GM21526 (cell line): ENCODE measurements at regions not wholly inside any gene's neighbourhood (a gene's known extent, or its start where the extent isn't known, plus 50 kb on each side); places are given as distances from the start of the nearest gene placed in this dataset.

Experiments used
- ATAC-seq: cut with Tn5 transposase; IDR thresholded peaks from one replicate; pipeline ENCODE4 v1.9.1; 2021; ENCODE audit warnings: moderate library complexity; ENCODE audit not compliant: unreplicated experiment, low FRiP score

DNA sequence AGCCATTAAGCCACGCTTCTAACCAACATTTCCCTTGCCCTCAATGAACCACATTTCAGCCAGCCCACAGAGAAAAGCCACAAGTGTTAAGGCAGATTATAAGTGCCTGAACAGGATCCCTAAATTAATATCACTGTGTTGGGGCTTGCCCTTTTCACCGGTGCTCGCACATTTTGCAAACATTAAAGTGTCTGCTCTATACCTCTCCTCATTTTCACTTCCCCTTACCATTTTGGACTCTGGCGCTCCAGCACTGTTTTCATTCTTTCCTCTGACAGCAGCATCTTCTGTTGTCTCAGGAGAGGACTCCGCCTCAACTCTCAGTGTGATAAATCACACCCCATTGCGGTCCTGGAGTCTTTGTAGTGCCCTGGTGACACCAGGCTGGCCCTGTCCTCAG lies 274.2 kb downstream of the BAMBI start:
- no peak for ATAC-seq

DNA sequence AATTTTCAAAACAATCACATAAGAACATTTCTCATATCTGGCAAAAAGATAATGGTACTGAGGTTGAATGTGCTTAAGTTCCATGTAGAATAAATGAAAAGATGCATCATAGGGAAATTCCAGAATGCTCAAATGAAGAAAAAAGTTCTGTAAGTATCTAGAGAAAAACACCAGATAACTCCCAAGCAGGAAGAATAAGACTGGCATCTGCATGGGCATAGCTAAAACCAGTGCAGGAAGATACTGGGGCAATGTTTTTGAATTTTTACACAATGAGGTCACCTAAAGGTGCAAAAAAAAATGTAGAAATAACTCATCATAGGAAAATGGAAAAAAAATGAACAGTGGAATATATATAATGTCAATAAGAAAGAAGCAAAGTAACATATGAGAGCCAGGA lies 275.2 kb downstream of the BAMBI start:
- no peak for ATAC-seq

DNA sequence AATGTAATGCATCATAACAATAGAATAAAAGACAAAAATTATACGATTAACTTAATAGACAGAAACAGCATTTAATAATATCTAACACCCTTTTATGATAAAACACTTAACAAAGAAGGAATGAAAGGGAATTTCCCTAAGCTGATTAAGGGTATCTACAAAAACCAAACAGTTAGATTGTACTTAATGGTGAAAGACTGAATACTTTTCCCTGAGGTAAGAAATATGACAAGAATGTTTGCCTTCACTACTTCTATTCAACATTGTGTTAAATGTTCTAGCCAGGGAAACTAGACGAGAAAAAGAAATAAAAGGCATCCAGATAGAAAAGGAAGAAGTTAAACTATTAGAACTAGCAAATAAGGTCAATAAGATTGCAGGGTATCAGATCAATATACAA lies 276.9 kb downstream of the BAMBI start:
- no peak for ATAC-seq

DNA sequence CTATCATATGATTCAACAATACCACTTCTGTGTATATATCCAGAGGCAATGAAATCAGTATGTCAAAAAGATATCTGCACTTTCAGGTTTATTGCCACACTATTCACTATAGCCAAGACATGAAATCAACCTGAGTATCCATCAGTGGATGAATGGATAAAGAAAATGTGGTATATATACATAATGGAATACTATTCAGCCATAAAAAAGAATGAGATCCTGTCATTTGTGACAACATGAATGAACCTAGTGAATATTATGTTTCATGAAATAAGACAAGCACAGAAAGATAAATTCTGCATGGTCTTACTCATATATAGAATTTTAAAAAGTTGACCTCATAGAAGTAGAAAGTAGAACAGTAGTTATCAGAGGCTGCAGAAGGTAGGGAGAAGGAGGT lies 281.1 kb downstream of the BAMBI start:
- no peak for ATAC-seq

DNA sequence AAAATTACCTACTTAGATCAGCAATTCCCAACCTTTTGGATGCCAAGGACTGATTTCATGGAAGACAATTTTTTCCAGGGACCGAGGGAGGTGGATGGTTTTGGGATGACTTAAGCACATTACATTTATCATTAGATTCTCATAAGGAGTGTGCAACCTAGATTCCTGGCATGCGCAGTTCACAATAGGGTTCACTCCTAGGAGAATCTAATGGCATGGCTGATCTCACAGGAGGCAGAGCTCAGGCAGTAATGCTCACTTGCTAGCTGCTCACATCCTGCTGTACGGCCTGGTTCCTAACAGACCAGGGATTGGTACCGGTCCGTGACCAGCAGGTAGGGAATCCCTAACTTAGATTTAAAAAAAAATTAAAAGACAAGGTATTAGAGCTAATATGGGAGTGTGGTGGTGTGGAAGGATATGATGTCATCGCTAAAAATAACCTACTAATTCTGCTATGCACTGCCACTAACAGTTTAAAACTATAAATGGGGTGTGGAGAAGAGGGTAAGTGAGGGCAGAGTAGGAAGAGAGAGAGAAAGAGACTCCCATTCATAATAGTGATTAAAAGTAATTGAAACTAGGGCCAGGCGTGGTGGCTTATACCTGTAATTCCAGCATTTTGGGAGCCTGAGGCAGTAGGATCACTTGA lies 282.7 kb downstream of the BAMBI start:
- no peak for ATAC-seq

DNA sequence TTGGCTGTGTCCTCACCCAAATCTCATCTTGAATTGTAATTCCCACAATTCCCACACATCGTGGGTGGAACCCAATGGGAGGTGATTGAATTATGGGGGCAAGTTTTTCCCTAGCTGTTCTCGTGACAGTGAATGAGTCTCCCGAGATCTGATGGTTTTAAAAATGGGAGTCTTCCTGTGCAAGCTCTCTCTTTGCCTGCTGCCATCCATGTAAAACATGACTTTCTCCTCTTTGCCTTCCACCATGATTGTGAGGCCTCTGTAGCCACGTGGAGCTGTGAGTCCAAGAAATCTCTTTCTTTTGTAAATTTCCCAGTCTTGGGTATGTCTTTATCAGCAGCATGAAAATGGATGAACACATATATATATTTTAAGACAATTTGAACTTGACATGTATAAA lies 285.4 kb downstream of the BAMBI start:
- no peak for ATAC-seq

DNA sequence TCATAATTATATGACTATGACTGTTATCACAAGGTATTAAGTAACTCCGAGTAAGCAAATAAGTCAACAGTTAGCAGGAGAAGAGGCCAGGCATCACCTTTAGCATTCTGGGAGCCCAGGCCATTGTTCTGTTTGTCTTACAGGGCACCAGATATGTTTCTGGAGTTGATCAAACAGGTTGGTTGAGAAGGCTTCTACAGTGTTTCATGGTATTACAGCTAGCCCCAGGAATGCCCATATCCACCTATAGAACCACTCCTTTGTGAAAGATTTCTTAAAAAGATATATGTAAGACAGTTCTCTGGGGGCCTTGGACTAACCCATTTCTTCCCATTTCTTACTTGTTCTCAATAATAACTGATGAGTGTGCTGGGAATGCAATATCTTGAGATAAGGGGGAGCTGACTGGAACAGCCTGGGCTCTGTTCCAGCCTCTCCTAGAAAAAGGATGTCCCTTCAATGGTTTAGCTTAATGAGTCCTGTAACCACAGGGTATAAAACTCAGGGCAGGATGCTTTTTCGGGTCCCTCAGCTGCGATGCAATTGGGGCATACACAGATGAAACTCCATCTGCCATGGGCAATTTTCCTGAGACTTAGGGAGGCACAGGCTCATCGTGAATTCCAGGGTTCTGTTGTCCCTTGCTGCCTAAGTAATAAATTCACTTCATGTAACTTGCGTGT lies 286.4 kb downstream of the BAMBI start:
- ATAC-seq = no peak

DNA sequence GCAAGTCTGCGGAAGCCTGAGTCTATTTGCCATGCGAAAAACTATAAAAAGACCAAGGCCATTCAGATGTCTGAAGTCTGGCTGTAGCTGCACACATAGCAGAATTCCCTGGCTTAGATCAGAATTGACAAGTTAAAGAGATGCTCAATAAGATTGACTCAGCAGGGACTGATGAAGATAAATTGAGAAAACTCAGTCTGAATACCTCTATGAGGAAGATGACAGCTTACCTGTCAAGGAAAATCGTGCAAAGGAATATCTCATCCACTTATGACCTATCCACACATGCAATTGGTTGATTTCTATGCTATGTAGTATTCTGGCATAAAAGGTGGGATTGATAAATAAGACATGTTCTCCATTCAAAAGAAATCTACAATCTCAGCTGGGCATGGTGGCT lies 288.6 kb downstream of the BAMBI start:
- no peak for ATAC-seq

DNA sequence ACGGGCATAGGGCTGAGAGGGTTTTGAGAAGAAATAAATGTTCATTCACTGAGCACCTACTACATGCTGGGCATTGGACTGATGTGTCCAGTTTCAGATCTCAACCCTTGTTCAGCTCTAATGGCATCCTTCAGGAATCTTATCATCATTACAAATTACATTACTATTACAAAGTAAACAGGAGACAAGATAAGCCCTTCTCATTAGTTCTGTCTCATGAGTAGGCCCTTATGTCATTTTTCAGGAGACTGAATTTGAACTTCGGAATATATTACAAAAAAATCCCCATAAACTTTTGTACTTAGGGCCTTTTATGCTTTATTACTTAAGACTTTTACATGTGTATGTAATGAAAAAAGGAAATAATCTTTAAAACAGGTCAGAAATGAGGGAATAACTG lies 289.7 kb downstream of the BAMBI start:
- no peak for ATAC-seq

DNA sequence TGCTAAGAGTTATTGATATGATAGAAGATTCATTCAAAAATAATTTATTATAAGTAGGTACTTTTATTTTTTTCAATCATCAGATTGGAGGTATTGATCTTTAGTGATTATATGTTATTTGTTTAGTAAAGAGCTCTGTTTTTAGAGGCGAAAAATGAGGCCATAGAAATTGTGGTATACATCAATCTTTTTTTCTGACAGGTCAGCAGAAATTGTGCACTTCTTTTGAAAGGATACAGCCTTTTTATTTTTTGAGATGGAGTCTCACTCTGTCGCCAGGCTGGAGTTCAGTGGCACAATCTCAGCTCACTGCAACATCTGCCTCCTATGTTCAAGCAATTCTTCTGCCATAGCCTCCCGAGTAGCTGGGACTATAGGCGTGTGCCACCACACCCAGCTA lies 292.1 kb downstream of the BAMBI start:
- no peak for ATAC-seq

DNA sequence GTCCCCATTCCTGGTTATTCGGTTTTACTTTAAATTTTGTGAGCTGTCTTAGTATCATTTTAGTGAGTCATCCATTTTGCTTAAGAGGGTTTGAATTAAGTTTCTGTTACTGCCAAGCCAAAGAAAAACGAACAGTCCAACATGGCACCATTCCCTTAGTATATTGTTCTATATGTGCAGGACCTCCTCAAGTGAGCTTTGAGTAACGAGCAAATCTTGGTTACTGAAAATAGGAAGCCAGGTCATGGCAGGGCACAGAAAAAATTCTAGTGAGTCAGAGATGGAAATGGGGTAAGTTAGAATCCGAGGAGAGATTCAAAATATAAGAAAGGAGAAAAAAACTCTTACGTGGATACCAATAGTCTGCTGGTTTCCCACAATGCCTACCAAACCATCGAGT lies 292.9 kb downstream of the BAMBI start:
- no peak for ATAC-seq

DNA sequence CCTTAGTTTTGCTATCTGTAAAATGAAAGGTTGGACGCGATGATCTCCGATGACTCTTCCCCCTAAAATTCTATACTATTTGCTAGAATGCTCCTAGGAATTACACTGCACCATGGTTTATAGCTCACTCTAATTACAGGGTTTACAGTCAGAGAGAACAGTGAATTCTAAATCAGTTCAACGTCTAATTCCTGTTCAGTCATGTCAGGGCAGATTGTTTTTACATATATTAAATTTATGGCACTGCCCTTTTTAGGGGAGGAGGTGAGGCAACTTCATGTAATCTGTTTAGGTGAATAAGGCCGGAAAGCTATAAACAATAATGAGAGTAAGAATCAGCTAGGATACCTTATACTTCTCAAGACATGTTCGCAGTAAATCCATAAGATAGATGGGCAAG lies 293.9 kb downstream of the BAMBI start:
- ATAC-seq = no peak

DNA sequence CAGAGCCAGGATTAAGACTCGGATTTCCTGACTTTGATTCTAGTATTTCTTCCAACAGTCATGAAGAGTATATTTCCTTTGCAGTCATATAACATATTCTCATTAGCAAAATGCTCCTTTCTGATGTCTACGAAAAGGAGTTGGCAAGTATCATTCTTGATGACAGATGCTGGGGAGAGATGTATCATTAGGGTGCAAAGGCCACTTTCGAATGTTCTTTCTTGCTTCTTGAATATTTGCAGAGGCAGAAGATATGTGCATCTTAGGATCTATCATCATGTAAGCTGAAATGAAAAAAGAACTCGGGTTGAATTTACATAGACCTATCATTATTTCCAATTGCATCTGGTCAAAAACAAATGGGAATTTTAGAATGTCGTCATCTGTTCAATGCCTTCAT lies 294.4 kb downstream of the BAMBI start:
- ATAC-seq = no peak

DNA sequence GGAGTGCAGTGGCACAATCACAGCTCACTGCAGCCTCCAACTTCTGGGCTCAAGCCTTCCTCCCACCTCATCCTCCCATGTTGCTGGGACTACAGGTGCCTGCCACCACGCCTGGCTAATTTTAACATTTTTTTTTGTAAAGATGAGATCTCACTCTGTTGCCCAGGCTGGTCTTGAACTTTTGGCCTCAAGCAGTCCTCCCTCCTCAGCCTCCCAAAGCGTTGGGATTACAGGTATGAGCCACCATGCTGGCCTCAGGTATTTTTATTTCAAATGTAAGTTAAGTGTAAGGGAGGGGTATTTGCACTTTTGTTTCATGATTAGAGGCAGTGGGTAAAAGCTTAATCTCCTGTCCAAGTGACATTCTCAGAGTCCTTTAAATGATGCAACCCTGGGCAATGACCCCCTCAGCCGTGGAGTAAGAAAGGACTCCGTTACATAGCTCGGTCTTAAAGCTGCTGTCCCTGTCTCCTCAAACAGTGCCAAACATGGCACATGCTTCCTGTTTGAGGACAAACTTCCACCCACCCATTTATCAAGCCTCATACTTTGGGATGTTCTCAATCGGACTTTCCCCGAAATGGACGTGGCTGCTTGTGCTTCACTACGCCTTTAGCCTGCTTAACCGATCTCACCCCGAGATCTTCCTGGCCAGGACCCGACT lies 296.1 kb downstream of the BAMBI start:
- ATAC-seq = no peak

DNA sequence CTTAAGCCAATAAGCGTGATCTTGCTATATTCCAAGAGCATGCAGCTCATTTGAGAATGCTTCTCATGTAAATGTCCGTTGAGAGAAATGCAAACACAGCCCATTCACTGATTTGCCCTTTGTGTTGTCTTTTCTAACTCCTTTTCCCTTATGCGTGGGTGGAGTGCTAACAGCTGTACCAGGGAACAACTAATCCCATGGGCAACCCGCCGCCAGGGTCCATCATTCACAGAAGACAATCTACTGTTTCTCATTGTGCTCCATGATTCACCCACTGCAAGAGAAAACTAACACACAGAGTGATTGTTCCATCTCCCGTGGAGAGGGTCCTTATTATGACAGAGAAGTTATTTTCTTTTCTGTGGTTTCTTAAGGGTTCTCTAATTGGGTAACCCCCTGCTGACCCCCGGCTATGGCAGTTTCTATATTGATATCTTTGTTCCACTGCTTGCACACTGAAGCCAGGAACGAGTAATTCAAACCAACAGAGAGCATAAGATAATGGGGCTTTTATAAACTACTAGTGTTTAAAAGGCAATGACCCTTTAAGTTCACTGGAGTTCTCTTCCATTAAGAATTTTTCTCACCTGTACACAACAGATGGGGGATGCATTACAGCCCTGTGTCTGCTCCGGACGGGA lies 298.7 kb downstream of the BAMBI start:
- ATAC-seq = no peak

DNA sequence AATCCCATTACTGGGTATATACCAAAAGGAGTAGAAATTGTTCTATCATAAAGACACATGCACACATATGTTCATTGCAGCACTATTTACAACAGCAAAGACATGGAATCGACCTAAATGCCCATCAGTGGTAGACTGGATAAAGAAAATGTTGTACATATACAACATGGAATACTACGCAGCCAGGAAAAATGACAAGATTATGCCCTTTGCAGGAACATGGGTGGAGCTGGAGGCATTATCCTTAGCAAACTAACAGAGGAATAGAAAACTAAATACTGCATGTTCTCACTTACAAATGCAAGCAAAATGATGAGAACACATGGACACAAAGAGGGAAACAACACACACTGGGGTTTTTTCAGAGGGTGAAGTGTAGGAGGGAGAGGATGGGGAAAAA lies 300.2 kb downstream of the BAMBI start:
- no peak for ATAC-seq

DNA sequence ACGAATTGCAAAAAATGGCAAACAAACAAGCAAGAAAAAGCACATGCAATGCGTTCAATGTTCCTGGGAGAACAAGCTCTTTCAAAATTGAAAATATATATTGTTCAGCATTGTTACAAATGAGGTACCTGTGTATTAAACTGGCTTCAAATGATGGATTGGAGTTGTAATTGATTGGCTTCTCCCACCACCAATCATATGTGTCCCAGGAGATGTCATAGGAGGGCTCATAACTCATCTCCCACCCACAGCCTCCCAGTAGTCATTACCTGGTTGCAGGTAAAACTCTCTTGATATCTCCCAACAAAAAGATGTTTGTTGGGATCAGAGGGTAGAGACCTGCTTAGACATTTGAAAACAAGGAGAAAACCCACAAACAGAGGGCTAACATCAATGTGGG lies 302.9 kb downstream of the BAMBI start:
- no peak for ATAC-seq

DNA sequence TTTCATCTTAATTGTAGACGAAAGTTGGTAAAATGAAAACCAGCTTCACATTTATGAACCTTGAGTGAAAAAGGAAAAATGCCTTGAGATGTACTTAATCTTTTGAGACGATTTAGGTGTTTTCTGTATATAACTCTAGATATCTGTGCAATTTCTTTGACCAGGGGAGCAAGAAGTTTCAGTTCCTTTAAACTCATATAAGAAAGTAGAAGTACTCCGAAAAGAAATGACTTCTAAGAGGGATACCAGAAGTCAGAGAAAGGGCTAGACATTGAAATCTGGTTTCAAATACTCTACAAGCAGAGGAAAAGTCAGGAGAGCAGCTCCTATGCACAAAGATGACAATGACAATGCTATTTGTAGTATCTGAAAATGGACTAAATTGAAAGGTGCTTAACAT lies 303.7 kb downstream of the BAMBI start:
- no peak for ATAC-seq

DNA sequence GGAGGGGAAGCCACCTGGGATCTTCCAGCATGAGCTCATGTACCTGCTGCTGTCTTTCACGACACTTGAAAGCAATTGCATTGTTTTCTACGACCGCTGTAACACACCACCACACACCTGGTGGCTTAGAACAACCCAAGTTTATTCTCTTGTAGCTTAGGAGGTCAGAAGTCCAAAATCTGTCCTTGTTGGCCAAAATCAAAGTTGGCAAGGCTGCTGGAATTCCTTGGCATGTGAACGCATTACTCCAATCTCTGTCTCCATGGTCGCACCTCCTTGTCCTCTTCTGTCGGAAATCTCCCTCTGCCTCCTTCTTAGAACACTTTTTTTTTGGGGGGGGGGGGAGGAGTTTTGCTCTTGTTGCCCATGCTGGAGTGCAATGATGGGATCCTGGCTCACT lies 305.7 kb downstream of the BAMBI start:
- no peak for ATAC-seq

DNA sequence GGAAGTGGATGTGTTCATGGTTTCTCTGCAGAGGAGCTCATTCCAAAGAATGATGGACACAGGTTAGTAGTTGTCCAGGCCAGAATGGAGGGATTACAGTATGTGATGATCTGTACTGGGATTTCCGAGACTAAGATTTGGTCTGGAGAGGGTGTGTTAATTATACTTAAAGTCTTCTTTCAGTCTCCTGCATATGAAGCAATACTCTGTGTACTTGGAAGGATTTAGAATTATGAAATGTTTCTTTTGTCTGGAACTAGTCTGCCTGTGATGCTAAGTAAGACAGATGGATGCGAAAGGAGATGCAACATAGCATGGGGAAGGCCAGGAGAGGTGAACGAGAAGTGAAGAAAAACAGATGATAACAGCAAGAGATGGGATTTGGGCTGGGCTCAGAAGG lies 305.1 kb upstream of the LYZL1 start:
- no peak for ATAC-seq

DNA sequence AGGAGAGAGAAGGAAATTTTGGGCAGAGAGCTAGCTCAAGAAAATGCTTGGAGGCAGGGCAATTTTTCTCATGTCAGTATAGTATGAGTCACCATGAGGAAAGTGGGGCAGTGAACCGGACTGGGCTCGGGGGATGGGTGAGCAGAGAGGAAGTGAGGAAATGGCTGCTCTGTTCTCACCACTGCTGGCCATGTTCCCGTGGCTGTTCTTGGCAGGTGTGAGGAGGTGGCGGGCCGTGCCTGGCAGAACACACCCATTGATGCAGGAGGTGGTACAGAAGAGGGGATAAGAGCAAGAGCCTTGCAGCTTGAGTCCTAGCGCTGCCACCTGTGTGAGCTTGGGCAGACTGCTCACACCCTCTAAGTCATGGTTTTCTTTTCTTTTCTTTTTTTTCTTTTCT lies 304.4 kb upstream of the LYZL1 start:
- ATAC-seq = no peak
